IMR-90 (cell line): ENCODE measurements at regions not wholly inside any gene's neighbourhood (a gene's known extent, or its start where the extent isn't known, plus 50 kb on each side); places are given as distances from the start of the nearest gene placed in this dataset.

Experiments used
- ATAC-seq: fragments of 200-7000 bp; cut with Tn5 transposase; 2 replicates; pipeline ENCODE4 v1.9.1; 2020; ENCODE audit warnings: low read depth, mild to moderate bottlenecking, moderate library complexity
- BruUV-seq: library from RNA; stranded (reverse); fragments of 400-500 nt; replicated peaks from 2 replicates; lab custom pipeline; 2021; lab: Mats Ljungman, UMichigan
- CTCF ChIA-PET: fragments of 300-600 bp; formaldehyde crosslinking; extraction: SDS; loops from one replicate; lab custom pipeline; 2021; ENCODE audit warnings: antibody characterized with exemption; lab: Yijun Ruan, JAX
- POLR2A ChIA-PET: fragments of 300-600 bp; sonication (Branson Sonifier 250); formaldehyde crosslinking; loops from one replicate; lab custom pipeline; 2022; ENCODE audit warnings: antibody characterized with exemption; ENCODE audit not compliant: unreplicated experiment; lab: Charles Lee
- DNase-seq: peaks from one replicate; pipeline ENCODE4 v3.0.0; 2013
- H2AFZ ChIP-seq: replicated peaks from 2 replicates; pipeline ENCODE3; 2013; ENCODE audit warnings: low read length, mild to moderate bottlenecking; ENCODE audit not compliant: poor library complexity
- H2AK5ac ChIP-seq: 2 replicates; pipeline ENCODE4 v1.6.1; 2013; ENCODE audit warnings: low read depth, low read length, inconsistent platforms
- H2AK9ac ChIP-seq: replicated peaks from 2 replicates; pipeline ENCODE3; 2013; ENCODE audit warnings: mild to moderate bottlenecking, low read depth, low read length, moderate library complexity; ENCODE audit not compliant: poor library complexity
- H2BK120ac ChIP-seq: 2 replicates; pipeline ENCODE4 v1.6.1; 2013; ENCODE audit warnings: low read depth, low read length, inconsistent platforms
- H2BK15ac ChIP-seq: 3 replicates; pipeline ENCODE4 v1.6.1; 2013; ENCODE audit warnings: low read depth, low read length, inconsistent platforms
- H2BK20ac ChIP-seq: 2 replicates; pipeline ENCODE4 v1.6.1; 2013; ENCODE audit warnings: low read depth, mild to moderate bottlenecking, inconsistent platforms, low read length, moderate library complexity
- H2BK5ac ChIP-seq: 2 replicates; pipeline ENCODE4 v1.6.1; 2013; ENCODE audit warnings: mild to moderate bottlenecking, low read depth, low read length, inconsistent platforms; ENCODE audit not compliant: poor library complexity, severe bottlenecking
- H3K14ac ChIP-seq: replicated peaks from 2 replicates; pipeline ENCODE4 v1.6.1; 2013; ENCODE audit warnings: low read depth, low read length, inconsistent platforms
- H3K18ac ChIP-seq: 2 replicates; pipeline ENCODE4 v1.6.1; 2013; ENCODE audit warnings: low read depth, low read length, control low read depth
- H3K23ac ChIP-seq: 2 replicates; pipeline ENCODE4 v1.6.1; 2013; ENCODE audit warnings: low read depth, low read length, inconsistent platforms
- H3K27ac ChIP-seq: 2 replicates; pipeline ENCODE4 v1.5.1; 2013; ENCODE audit warnings: mild to moderate bottlenecking, control low read depth, low read length; ENCODE audit not compliant: insufficient read depth
- H3K27me3 ChIP-seq: 2 replicates; pipeline ENCODE4 v1.6.1; 2013; ENCODE audit warnings: low read length; ENCODE audit not compliant: control insufficient read depth, insufficient read depth
- H3K36me3 ChIP-seq: 2 replicates; pipeline ENCODE4 v1.6.1; 2013; ENCODE audit warnings: low read length, mixed read lengths; ENCODE audit not compliant: control insufficient read depth, insufficient read depth
- H3K4ac ChIP-seq: 2 replicates; pipeline ENCODE4 v1.6.1; 2013; ENCODE audit warnings: low read depth, low read length, inconsistent platforms
- H3K4me1 ChIP-seq: 2 replicates; pipeline ENCODE4 v1.6.1; 2013; ENCODE audit warnings: low read length, mixed read lengths; ENCODE audit not compliant: control insufficient read depth, insufficient read depth
- H3K4me2 ChIP-seq: 2 replicates; pipeline ENCODE4 v1.6.1; 2013; ENCODE audit warnings: low read depth, mild to moderate bottlenecking, control low read depth, low read length, moderate library complexity
- H3K4me3 ChIP-seq: 2 replicates; pipeline ENCODE4 v1.5.1; 2013; ENCODE audit warnings: low read depth, mild to moderate bottlenecking, control low read depth, low read length, moderate library complexity; ENCODE audit not compliant: insufficient read depth
- H3K56ac ChIP-seq: 2 replicates; pipeline ENCODE4 v1.6.1; 2013; ENCODE audit warnings: low read length, inconsistent platforms; ENCODE audit not compliant: insufficient read depth; ENCODE audit errors: extremely low read depth
- H3K79me1 ChIP-seq, 2 experiments: 2 replicates each; pipeline ENCODE4 v1.6.1; 2013; ENCODE audit warnings: low read length in 2 of 2, inconsistent platforms in 1 of 2, low read depth in 1 of 2
- H3K9ac ChIP-seq: 2 replicates; pipeline ENCODE4 v1.6.1; 2013; ENCODE audit warnings: low read depth, low read length, control low read depth
- H3K9me1 ChIP-seq: 2 replicates; pipeline ENCODE4 v1.6.1; 2013; ENCODE audit warnings: low read length, inconsistent platforms; ENCODE audit not compliant: insufficient read depth
- H3K9me3 ChIP-seq: 2 replicates; pipeline ENCODE4 v1.6.1; 2013; ENCODE audit warnings: low read length; ENCODE audit not compliant: control insufficient read depth, insufficient read depth
- H4K20me1 ChIP-seq: 2 replicates; pipeline ENCODE4 v1.6.1; 2013; ENCODE audit warnings: low read length, inconsistent platforms; ENCODE audit not compliant: insufficient read depth
- H4K5ac ChIP-seq: 2 replicates; pipeline ENCODE4 v1.6.1; 2013; ENCODE audit warnings: mild to moderate bottlenecking, low read depth, low read length, control low read depth
- H4K8ac ChIP-seq, 2 experiments: 2 replicates each; pipeline ENCODE4 v1.6.1; 2013; ENCODE audit warnings: low read depth in 2 of 2, low read length in 2 of 2, control low read depth in 1 of 2, inconsistent platforms in 1 of 2
- H4K91ac ChIP-seq: 2 replicates; pipeline ENCODE4 v1.6.1; 2013; ENCODE audit warnings: low read depth, low read length, inconsistent platforms; ENCODE audit not compliant: insufficient read depth
- BHLHE40 ChIP-seq: fragments of 150-350 bp; IDR thresholded peaks from 2 replicates; pipeline ENCODE4 v1.6.1; 2016; ENCODE audit warnings: mild to moderate bottlenecking, low read depth, low read length
- CEBPB ChIP-seq: IDR thresholded peaks from 2 replicates; pipeline ENCODE4 v1.6.1; 2012; ENCODE audit warnings: low read depth, low read length, improper control_type of control experiment
- CHD1 ChIP-seq: IDR thresholded peaks from 2 replicates; pipeline ENCODE4 v1.6.1; 2012; ENCODE audit warnings: low read depth, low read length, improper control_type of control experiment
- ELK1 ChIP-seq: fragments of 150-350 bp; IDR thresholded peaks from 2 replicates; pipeline ENCODE4 v1.6.1; 2016; ENCODE audit warnings: low read depth, mild to moderate bottlenecking, low read length, moderate library complexity, borderline replicate concordance
- FOS ChIP-seq: fragments of 150-350 bp; IDR thresholded peaks from 2 replicates; pipeline ENCODE4 v1.6.1; 2016; ENCODE audit warnings: low read depth, low read length
- MAFK ChIP-seq: IDR thresholded peaks from 2 replicates; pipeline ENCODE4 v1.6.1; 2012; ENCODE audit warnings: low read depth, low read length, improper control_type of control experiment
- MXI1 ChIP-seq: IDR thresholded peaks from 2 replicates; pipeline ENCODE4 v1.6.1; 2012; ENCODE audit warnings: low read depth, mild to moderate bottlenecking, low read length, moderate library complexity, borderline replicate concordance
- NFE2L2 ChIP-seq: fragments of 150-350 bp; IDR thresholded peaks from 2 replicates; pipeline ENCODE4 v1.6.1; 2016; ENCODE audit warnings: low read depth, mild to moderate bottlenecking, low read length
- POLR2A ChIP-seq: IDR thresholded peaks from 2 replicates; pipeline ENCODE4 v1.6.1; 2012; ENCODE audit warnings: mild to moderate bottlenecking, low read depth, low read length
- RAD21 ChIP-seq: IDR thresholded peaks from 2 replicates; pipeline ENCODE4 v1.6.1; 2012; ENCODE audit warnings: low read length, improper control_type of control experiment
- RCOR1 ChIP-seq: IDR thresholded peaks from 2 replicates; pipeline ENCODE4 v1.6.1; 2012; ENCODE audit warnings: mild to moderate bottlenecking, low read length, improper control_type of control experiment; ENCODE audit not compliant: insufficient replicate concordance
- RFX5 ChIP-seq: IDR thresholded peaks from 2 replicates; pipeline ENCODE4 v1.8.0; 2012; ENCODE audit warnings: low read depth, mild to moderate bottlenecking, low read length, moderate library complexity
- SMC3 ChIP-seq: fragments of 150-350 bp; IDR thresholded peaks from 2 replicates; pipeline ENCODE4 v1.6.1; 2016; ENCODE audit warnings: low read depth, mild to moderate bottlenecking, antibody characterized with exemption, low read length, moderate library complexity
- WGBS, 2 experiments: methylation state at CpG; one replicate each; pipeline versions ENCODE4 v1.1.5 to v1.1.7; 2013; ENCODE audit warnings: missing lambda C conversion rate in 2 of 2; ENCODE audit not compliant: insufficient read length in 1 of 2; ENCODE audit errors: extremely low coverage in 2 of 2; 5-methylcytosine and 5-hydroxymethylcytosine counted together
- dilution Hi-C: fragments of 300-500 bp; cut with HindIII; formaldehyde crosslinking; loops from one replicate; pipeline ENCODE4 v1.14.3; 2018; ENCODE audit warnings: low sequenced_read_pairs; ENCODE audit not compliant: unreplicated experiment
- in situ Hi-C: fragments of 300-500 bp; cut with MboI; formaldehyde crosslinking; loops from 3 replicates; pipeline ENCODE4 v1.14.3; 2019; ENCODE audit warnings: low sequenced_read_pairs, inconsistent platforms, mixed read lengths
- intact Hi-C: fragments of 100-400 bp; cut with micrococcal nuclease; formaldehyde crosslinking; loops from 2 replicates; pipeline ENCODE4 v1.10.0; 2022
- TF ChIP-seq, protein P1 (sequence below): conservative IDR thresholded peaks from 2 replicates; pipeline ENCODE4 v1.5.1; 2012; ENCODE audit warnings: mild to moderate bottlenecking, low read depth, low read length, improper control_type of control experiment

- Histone ChIP-seq H4K5ac (no peak overlapping the region), H3K56ac (no peak overlapping the region), H3K9me1 (no peaks in the 10 kb centered on the region), H2AK9ac (no peak overlapping the region), H2BK15ac (no peak overlapping the region), H2BK20ac (no peak overlapping the region), H3K14ac (no peak overlapping the region), H3K79me1 (no peaks in the 10 kb centered on the region), H3K27me3 (no peaks in the 10 kb centered on the region), H4K20me1 (no peaks in the 10 kb centered on the region), H3K18ac (no peak overlapping the region), H3K9ac (no peak overlapping the region), H3K27ac (no peak overlapping the region), H2AK5ac (no peak overlapping the region), H3K4me2 (no peak overlapping the region), H2AFZ (peak overlapping the region; percentile 35), H3K4ac (no peak overlapping the region), H3K4me1 (no peaks in the 10 kb centered on the region), H3K36me3 (no peaks in the 10 kb centered on the region), H2BK5ac (no peak overlapping the region), H4K91ac (no peak overlapping the region), H2BK120ac (no peak overlapping the region), H3K4me3 (no peak overlapping the region), H3K9me3 (no peaks in the 10 kb centered on the region), H3K23ac (no peak overlapping the region), H4K8ac (no peak overlapping the region)
- 10% methylated on average over 8 of the region's 12 CpGs; no CpG with 5 or more reads in 1 of the 2 experiments for WGBS, 2 experiments
- in situ Hi-C loops (no loop called here), dilution Hi-C loops (no loop called here), intact Hi-C loops (loop anchor here (1.0 kb wide), 1 partner anchor 300 kb away; no protein-coding TSS in a partner anchor)
- DNase-seq, result peak; percentile 43
- ATAC-seq, result peak; percentile 100
- ChIA-PET POLR2A (no interaction called here), CTCF (interaction anchor here (0.6 to 1.0 kb wide), 4 partner anchors 9 to 149 kb away, joined by 3 to 7 read pairs (median 3); no protein-coding TSS in a partner anchor)
- TF ChIP-seq POLR2A, result no peak
- TF ChIP-seq RCOR1, result no peak
- TF ChIP-seq MXI1, result no peak
- TF ChIP-seq SMC3, result no peak
- TF ChIP-seq NFE2L2, result no peak
- TF ChIP-seq RAD21, result peak; percentile 42; the same call in 1 of the 2 replicates
- TF ChIP-seq CHD1, result no peak
- TF ChIP-seq, protein P1, sequence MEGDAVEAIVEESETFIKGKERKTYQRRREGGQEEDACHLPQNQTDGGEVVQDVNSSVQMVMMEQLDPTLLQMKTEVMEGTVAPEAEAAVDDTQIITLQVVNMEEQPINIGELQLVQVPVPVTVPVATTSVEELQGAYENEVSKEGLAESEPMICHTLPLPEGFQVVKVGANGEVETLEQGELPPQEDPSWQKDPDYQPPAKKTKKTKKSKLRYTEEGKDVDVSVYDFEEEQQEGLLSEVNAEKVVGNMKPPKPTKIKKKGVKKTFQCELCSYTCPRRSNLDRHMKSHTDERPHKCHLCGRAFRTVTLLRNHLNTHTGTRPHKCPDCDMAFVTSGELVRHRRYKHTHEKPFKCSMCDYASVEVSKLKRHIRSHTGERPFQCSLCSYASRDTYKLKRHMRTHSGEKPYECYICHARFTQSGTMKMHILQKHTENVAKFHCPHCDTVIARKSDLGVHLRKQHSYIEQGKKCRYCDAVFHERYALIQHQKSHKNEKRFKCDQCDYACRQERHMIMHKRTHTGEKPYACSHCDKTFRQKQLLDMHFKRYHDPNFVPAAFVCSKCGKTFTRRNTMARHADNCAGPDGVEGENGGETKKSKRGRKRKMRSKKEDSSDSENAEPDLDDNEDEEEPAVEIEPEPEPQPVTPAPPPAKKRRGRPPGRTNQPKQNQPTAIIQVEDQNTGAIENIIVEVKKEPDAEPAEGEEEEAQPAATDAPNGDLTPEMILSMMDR, result peak; percentile 54
- TF ChIP-seq MAFK, result no peak
- TF ChIP-seq FOS, result no peak
- TF ChIP-seq ELK1, result no peak
- TF ChIP-seq CEBPB, result no peak
- no peak for TF ChIP-seq RFX5
- TF ChIP-seq BHLHE40, result no peak
- BruUV-seq, result no TSS peak
Measured at GRCh38 chr3:176814285-176814684, 383.0 kb downstream of the TBL1XR1 start.
